ENCODE measurements at regions not wholly inside any gene's neighbourhood (a gene's known extent, or its start where the extent isn't known, plus 50 kb on each side); places are given as distances from the start of the nearest gene placed in this dataset.

GRCh38 chr9:95649801-95650213, 133.0 kb upstream of the PTCH1 start:
- TF ChIP-seq, protein P1, sequence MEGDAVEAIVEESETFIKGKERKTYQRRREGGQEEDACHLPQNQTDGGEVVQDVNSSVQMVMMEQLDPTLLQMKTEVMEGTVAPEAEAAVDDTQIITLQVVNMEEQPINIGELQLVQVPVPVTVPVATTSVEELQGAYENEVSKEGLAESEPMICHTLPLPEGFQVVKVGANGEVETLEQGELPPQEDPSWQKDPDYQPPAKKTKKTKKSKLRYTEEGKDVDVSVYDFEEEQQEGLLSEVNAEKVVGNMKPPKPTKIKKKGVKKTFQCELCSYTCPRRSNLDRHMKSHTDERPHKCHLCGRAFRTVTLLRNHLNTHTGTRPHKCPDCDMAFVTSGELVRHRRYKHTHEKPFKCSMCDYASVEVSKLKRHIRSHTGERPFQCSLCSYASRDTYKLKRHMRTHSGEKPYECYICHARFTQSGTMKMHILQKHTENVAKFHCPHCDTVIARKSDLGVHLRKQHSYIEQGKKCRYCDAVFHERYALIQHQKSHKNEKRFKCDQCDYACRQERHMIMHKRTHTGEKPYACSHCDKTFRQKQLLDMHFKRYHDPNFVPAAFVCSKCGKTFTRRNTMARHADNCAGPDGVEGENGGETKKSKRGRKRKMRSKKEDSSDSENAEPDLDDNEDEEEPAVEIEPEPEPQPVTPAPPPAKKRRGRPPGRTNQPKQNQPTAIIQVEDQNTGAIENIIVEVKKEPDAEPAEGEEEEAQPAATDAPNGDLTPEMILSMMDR (IDR thresholded peaks at IDR 0.05; ENCODE audit: low read depth, low read length, poor library complexity, severe bottlenecking) = no peak
- TF ChIP-seq EZH2phosphoT487 (IDR thresholded peaks at IDR 0.05; ENCODE audit: borderline replicate concordance, low read length) = no peak
